HG03457 (cell line): ENCODE measurements at regions not wholly inside any gene's neighbourhood (a gene's known extent, or its start where the extent isn't known, plus 50 kb on each side); places are given as distances from the start of the nearest gene placed in this dataset.

ENCODE experiments used
- ATAC-seq: cut with Tn5 transposase; IDR thresholded peaks from one replicate; pipeline ENCODE4 v1.9.1; 2021; ENCODE audit warnings: moderate number of reproducible peaks; ENCODE audit not compliant: unreplicated experiment

DNA sequence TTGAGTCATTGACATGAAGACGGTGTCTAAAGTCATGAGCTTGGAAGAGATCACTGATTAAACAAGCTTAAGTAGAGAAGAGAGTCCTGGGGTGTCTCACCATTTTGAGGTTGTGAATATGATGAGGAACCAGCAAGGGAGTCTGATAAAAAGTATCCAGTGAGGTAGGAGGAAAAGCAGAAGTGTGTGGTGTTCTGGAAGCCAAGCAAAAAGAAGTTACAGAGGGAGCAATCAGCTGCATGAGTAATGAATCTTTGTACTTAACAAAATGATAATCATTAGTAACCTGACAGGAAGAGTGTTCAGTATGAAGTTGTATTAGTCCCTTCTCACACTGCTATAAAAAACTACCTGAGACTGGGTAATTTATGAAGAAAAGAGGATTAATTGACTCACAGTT lies 131.3 kb downstream of the C11orf87 start:
- no peak for ATAC-seq

DNA sequence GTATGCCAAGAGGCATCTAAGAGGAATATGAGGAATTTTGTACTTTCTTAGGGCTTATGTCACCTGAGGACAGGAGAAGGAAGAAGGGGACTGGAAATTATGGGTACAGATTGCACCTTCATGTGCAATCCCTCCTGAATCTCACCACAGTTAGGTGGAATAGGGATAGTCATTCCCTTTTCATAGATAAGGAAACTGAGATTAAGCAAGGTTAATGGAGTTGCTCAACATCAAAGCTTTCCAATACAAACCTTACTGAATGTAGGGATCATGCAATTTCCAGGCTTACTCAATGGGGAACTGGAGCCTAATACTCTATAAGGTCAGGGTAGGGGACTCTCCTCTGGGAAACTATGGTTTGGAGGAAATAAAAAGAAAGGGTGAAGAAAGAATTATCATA lies 133.0 kb downstream of the C11orf87 start:
- ATAC-seq = no peak

- no peak for ATAC-seq
These were observed 142.3 kb downstream of the C11orf87 start for GRCh38 chr11:109564241-109564640.

DNA sequence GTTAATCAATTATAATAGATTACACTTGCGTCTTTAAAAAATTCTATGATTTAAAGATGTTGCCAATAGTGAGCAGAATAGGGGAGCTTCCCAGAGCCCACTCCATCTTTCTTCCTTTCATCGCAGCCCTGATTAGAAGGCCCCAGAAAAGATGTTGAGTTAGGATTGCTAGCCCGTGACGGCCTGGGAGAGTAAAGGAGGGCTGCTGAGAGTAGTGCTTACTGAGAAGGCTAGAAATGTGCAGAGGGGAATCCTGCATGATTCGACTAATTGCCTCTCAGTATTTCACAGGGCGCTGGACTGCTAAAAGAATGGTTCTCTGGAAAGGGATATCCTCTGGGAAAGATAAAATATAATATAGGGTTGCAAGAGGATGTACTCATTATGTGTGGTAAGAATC lies 160.5 kb downstream of the C11orf87 start:
- ATAC-seq = no peak

DNA sequence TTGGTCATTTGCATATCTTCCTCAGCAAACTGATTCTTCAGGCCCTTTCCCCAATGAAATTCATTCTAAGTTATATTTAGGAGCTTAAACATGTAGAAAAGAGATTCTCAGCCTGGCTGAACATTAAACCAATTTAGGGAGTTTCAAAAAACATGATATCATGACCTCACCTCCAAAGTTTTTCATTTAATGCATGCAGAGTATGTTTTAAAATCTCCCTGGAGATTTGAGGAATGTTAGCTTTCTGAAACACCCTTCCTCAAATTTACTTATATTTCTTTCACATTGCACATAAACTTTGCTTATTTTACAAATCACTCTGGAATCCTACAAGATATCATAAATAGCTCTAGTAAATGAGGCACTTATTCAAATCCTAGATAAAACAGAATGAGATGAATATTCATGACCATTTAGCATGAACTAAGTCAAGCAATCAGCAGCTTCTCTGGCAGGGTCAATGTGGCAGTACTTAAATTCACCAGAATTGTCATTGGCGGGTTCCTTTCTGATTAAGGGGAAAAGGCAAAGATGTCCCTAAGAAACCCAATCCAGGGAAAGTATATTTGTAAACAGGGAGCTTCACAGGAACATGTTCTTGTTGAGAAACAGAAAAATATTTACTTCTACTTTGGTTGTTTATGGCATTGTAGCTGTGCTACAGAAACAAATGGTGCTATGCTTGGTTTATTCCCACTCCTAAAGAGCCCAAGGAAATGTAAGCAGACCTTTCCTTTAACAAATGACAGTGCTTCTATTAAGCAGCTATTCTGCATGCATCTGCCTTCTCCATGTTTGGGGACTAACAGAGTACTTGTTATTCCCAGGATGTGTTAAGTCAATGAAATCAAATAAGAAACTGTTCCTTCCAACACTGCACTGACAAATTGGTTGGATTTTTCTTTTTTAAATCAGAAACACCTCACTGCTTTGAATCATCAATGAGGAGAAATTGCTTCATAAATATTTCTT lies 162.3 kb downstream of the C11orf87 start:
- ATAC-seq = no peak

DNA sequence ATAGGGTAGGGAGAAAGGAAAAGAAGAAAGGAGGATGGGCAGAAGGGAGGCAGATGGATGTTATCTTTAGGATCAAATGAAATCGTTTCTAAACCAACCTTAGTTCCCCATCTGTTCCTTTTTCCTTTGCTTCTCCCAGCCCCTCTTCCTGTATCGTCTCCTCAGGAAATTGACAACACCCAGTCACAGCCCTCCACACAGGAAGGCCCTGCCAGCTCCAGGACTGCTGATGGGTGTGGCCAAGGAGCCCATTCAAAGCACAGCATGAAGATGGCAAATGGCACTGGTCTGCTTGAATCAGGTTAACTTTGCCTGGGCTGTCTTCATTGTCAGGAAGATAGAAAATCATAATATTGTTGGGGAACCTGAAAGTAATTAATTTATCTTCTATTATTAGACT lies 164.8 kb downstream of the C11orf87 start:
- ATAC-seq = no peak

DNA sequence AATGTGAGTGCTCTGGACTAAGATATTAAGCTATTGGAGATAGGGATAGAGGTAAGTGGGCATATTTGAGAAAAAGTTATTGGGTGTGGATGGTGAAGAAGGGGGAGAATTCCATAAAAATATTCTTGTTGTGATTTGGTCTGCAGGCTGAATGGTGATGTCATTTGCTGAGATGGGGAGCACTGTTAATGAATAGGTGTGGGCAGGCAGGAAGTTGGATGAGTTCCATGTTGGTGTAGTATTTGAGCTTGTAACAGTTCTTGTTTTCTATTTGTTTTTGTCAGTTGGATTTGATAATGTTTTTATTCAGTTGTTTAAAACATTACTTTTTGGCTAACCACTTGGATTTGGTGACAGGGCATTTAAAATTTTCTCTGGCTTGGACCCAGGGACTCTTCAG lies 168.8 kb downstream of the C11orf87 start:
- no peak for ATAC-seq

DNA sequence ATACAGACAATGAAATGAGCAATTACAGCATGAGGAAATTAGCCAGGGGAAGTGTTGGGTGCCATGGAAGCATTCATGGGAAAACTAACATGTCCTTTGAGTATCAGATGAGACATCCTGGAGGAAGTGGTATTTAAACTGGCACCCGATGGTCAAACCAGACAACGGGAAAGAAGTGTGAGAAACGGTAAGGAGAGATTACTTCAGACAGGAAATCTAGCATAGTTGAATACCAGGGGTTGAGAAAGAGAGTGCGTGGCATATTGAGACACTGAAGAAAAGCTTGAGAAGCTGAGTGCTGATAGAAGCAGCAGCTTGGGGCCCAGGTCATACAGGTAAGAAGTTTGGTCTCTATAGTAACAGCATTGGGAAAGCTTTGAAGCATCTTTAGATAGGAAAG lies 175.3 kb downstream of the C11orf87 start:
- ATAC-seq = no peak

DNA sequence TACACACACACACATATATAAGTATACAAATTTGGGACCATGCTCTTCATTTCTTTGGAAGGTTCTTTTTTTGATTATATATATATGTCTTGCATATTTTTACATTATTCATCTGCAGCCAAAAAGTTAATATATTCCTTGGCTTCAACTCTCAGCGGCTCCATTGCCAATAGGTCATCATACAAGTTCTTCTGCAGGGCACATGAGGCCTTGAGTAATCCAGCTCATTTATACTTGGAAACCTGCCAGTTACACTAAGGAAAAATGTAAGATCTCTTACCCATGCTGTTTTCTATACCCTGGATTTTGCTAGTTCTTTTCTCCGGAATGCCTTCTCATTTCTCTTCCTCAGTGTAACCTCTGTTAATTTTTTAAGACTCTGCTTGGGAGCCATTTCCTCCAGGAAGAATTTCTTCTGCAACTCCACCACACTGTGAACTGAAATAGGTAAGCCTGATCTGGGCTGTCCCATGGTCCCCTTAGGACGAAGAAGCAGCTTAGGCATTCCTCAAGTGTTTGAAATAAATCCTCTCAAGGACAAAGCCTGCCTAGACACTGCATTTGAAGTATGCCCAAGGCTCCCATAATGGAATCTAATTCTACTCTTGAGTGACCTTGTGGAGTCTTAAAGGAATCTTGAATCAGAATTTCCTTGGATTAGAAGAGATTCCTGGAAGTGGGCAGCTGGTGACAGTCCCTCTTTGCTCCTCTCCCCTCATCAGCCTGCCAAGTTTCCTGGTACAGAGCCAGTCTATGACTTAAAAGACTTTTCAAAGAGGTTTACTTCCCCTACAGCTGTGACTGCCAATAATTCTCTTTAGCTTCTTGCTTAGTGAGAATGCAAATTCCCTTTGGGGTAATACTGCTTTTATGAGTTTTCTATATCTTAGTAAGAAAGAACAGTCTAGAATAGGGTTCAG lies 182.8 kb downstream of the C11orf87 start:
- ATAC-seq = no peak

GRCh38 chr11:109606256-109606655 lies 184.3 kb downstream of the C11orf87 start:
- ATAC-seq = no peak

DNA sequence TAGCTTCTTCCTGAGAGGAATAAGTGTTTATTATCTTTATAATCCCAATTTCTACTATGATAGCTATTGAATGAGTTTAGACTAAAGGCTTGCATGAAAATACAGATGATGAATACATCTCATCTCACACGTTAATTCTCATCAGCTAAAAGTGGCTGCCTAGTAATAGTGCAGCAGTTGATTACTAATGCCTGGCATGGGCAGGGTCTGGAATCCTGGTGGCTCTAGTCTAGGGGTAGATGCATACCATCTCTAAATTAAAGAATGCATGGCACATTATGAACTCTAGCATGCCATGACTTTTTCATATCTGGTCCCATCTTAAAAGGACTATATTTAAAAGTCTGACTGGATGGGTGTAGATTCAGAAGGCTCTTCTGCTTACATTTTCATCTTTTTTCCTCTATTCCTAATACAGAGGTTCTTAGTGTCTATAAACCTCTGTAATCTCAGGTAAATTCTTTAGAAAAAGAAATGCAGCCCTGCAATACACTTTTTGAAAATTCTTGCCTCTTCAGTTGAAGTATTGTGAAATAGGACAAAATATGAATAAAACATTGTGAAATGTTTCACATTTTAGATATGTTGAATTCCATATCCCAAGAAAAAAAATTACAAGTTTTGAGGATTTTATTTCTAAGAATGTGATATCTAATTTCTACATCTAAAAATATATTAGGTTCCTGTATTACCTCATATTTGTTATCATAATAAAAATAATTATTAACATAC lies 187.6 kb downstream of the C11orf87 start:
- ATAC-seq = no peak

- ATAC-seq = no peak
These were observed 190.5 kb downstream of the C11orf87 start for GRCh38 chr11:109612496-109612895.

GRCh38 chr11:109619498-109619897 lies 197.5 kb downstream of the C11orf87 start:
- ATAC-seq = no peak

- ATAC-seq = no peak
These were observed 207.7 kb downstream of the C11orf87 start for GRCh38 chr11:109629734-109630133.

- no peak for ATAC-seq
These were observed 219.6 kb downstream of the C11orf87 start for GRCh38 chr11:109641549-109641948.

DNA sequence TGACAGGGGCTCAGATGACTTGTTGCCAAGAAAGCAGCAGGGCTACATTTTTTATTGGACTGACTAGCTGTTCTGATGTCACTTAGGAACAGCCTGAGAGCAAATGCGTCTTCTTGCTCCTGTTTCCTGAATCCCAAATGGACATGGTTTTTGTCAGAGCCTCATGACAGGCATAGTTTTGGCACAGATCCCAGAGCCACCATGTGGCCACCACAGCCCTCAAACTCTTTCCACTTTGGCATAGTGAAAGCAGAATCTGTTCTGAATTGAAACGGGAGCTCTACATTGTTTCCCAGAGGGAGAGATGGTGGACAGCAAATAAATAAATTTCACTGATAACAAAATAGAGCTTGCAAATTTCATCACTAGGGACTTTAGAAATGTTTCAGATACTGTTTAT lies 222.2 kb downstream of the C11orf87 start:
- no peak for ATAC-seq

DNA sequence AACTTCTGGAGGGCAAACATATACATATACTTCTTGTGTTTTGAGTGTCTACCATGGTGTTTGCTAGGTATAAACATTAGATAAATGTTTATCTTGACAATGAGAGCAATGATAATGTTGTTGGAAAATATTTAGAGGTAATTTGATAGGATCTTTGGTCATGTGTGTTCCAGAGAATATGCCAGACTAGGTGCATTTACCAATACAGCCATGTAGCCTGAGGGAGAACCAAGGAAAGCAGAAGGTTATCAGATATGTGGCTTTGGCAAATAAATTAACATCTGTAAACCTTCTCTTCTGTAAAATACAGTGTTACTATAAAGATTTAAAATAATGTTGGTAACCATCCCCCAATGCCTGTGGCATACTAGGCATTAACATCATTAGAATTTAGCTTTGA lies 226.8 kb downstream of the C11orf87 start:
- no peak for ATAC-seq

DNA sequence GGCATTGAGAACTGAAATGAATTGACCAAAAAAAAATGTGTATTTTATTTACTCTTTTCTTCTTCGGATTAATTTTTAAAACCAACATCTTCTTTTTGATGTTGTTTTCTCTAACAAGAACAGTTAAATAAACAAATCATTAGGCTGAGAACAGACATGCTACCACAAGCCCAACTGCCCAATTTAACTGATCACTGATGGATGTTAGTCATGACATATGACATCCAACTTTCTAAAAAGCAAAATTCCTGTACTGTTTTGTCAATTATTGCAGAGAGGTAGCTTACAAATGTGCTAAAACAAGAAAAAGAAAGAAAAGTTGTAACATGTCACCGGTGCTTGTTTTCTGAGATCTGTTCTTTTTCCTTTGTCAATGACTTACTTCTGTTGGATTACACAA lies 232.1 kb downstream of the C11orf87 start:
- no peak for ATAC-seq

DNA sequence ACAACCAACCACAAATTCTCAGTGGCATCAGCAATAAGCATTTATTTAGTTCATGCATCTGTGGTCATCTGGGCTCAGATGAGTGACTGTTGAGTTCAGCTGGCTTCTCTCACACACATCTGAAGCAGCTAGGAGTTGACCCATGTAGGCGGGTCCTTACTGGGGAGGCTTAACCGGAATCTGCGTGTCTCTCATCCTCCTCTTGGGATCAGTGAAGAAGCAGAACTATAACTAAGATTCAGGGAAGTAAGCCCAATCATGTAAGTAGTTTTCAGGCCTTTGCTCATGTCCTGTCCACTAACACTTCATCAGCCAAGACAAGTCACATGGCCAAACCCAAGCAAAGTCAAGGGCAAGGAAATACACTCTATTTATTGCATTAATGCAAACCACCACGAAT lies 236.2 kb downstream of the C11orf87 start:
- no peak for ATAC-seq

DNA sequence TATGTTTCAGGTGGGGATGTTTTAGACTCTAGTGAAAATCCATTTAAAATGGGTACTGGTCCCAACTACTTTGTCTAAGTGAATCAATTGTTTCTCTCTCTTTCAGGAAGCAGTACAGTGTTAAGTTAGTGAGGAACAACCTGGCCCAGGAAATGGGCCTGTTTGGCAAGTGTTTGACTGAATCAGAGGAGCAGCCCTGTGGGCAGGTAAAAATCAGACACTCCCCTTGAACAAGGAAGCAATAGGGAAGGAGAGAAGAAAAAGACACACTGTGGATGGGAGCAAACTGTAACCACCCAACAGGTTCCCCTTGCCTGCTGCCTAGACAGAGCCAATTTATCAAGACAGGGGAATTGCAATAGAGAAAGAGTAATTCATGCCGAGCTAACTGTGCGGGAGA lies 245.7 kb downstream of the C11orf87 start:
- ATAC-seq = no peak

- ATAC-seq = no peak
These were observed 247.1 kb downstream of the C11orf87 start for GRCh38 chr11:109668973-109669634.
